A549 (cell line): ENCODE measurements at regions not wholly inside any gene's neighbourhood (a gene's known extent, or its start where the extent isn't known, plus 50 kb on each side); places are given as distances from the start of the nearest gene placed in this dataset.

Experiments
- CEBPB ChIP-seq, 2 experiments: fragments of >200 bp in 1 of 2; sonication (Bioruptor Twin) in 1 of 2; formaldehyde crosslinking in 1 of 2; IDR thresholded peaks; 2 replicates each; pipeline ENCODE4 v1.6.1; 2012 to 2016
- CTCF ChIP-seq: fragments of >200 bp; sonication (Bioruptor Twin); formaldehyde crosslinking; IDR thresholded peaks from 3 replicates; pipeline ENCODE4 v1.5.1; 2016
- ELK1 ChIP-seq: fragments of 150-350 bp; IDR thresholded peaks from 2 replicates; pipeline ENCODE4 v1.6.1; 2014; ENCODE audit warnings: low read depth, mild to moderate bottlenecking, low read length
- HMGXB4 ChIP-seq: fragments of 250-450 bp; sonication (Bioruptor Pico); IDR thresholded peaks from 2 replicates; pipeline ENCODE4 v1.5.0; 2021; ENCODE audit warnings: mild to moderate bottlenecking, moderate library complexity, borderline replicate concordance
- HOXB5 ChIP-seq: fragments of 250-450 bp; sonication (Bioruptor Pico); IDR thresholded peaks from 2 replicates; pipeline ENCODE4 v1.5.0; 2020; ENCODE audit warnings: mild to moderate bottlenecking, moderate library complexity
- NFE2L2 ChIP-seq: fragments of 150-350 bp; conservative IDR thresholded peaks from 2 replicates; pipeline ENCODE4 v1.6.1; 2014; ENCODE audit warnings: low read length
- NR3C1 ChIP-seq: fragments of >200 bp; sonication (Bioruptor Twin); formaldehyde crosslinking; IDR thresholded peaks from 3 replicates; pipeline ENCODE4 v1.6.1; 2017
- RAD21 ChIP-seq, 2 experiments: fragments of >200 bp in 1 of 2; sonication (Bioruptor Twin) in 1 of 2; formaldehyde crosslinking in 1 of 2; IDR thresholded peaks in 1 of 2; conservative IDR thresholded peaks in 1 of 2; 2 replicates in 1 of 2; 3 replicates in 1 of 2; pipeline ENCODE4 v1.6.1; 2012 to 2018; ENCODE audit warnings: inconsistent platforms in 1 of 2
- RNF2 ChIP-seq: fragments of 200-600 bp; sonication (generic); IDR thresholded peaks from 2 replicates; pipeline ENCODE4 v1.6.1; 2016; ENCODE audit warnings: low read depth, mild to moderate bottlenecking, antibody characterized with exemption, moderate library complexity, borderline replicate concordance

GRCh38 chr1:94722181-94722580, 98.0 kb upstream of the SLC44A3 start:
- TF ChIP-seq RAD21 (conservative IDR thresholded peaks at IDR 0.05 in 1 of 2, IDR thresholded peaks at IDR 0.05 in 1 of 2) (no peak), NR3C1 (no peak), CTCF (no peak), ELK1 (no peak), HMGXB4 (CRISPR knock-in tag) (no peak), CEBPB (IDR thresholded peaks at IDR 0.05) (no peak), NFE2L2 (no peak), HOXB5 (CRISPR knock-in tag) (no peak), RNF2 (no peak)
